HEK293 (cell line): ENCODE measurements at regions not wholly inside any gene's neighbourhood (a gene's known extent, or its start where the extent isn't known, plus 50 kb on each side); places are given as distances from the start of the nearest gene placed in this dataset.

Experiments
- CTCF ChIA-PET: fragments of 350-600 bp; formaldehyde crosslinking; extraction: SDS; loops from one replicate; lab custom pipeline; 2021; ENCODE audit warnings: antibody characterized with exemption; lab: Yijun Ruan, JAX
- POLR2A ChIA-PET: fragments of 300-600 bp; formaldehyde crosslinking; extraction: SDS; loops from one replicate; lab custom pipeline; 2020; ENCODE audit warnings: antibody characterized with exemption, inconsistent platforms; lab: Yijun Ruan, JAX
- H3K27ac ChIP-seq: fragments of 200-500 bp; sonication (Bioruptor generic); 2 replicates; pipeline ENCODE4 v1.5.1; 2014; ENCODE audit warnings: low read depth, low read length, control low read depth, inconsistent platforms; ENCODE audit errors: extremely low read depth
- H3K36me3 ChIP-seq, 2 experiments: fragments of 200-500 bp in 1 of 2; sonication (Bioruptor generic) in 1 of 2; 1 replicate in 1 of 2; 2 replicates in 1 of 2; pipeline ENCODE4 v1.5.1; 2014 to 2017; ENCODE audit warnings: inconsistent platforms in 2 of 2, low read length in 2 of 2; ENCODE audit not compliant: control insufficient read depth in 2 of 2, insufficient read depth in 1 of 2
- H3K4me1 ChIP-seq: fragments of 200-500 bp; sonication (Bioruptor generic); 2 replicates; pipeline ENCODE4 v1.5.1; 2014; ENCODE audit warnings: mild to moderate bottlenecking, low read length, inconsistent platforms; ENCODE audit not compliant: control insufficient read depth, insufficient read depth
- H3K4me3 ChIP-seq: 2 replicates; pipeline ENCODE4 v1.5.1; 2011; ENCODE audit warnings: low read depth, mild to moderate bottlenecking, control low read depth, low read length, moderate library complexity
- H3K9me3 ChIP-seq: fragments of 200-500 bp; sonication (Bioruptor generic); 2 replicates; pipeline ENCODE4 v1.5.1; 2014; ENCODE audit warnings: low read depth, low read length, inconsistent platforms; ENCODE audit not compliant: control insufficient read depth, insufficient read depth
- GFI1B ChIP-seq: fragments of 450-650 bp; formaldehyde crosslinking; IDR thresholded peaks from 2 replicates; pipeline ENCODE4 v1.5.1; 2016; ENCODE audit warnings: missing biosample characterization, missing genetic modification characterization
- INSM2 ChIP-seq: fragments of 450-650 bp; formaldehyde crosslinking; IDR thresholded peaks from 2 replicates; pipeline ENCODE4 v1.5.1; 2016; ENCODE audit warnings: missing biosample characterization, missing genetic modification characterization
- KLF10 ChIP-seq: fragments of 450-650 bp; IDR thresholded peaks from 2 replicates; pipeline ENCODE4 v1.5.1; 2018; ENCODE audit warnings: missing biosample characterization, mild to moderate bottlenecking, missing genetic modification characterization
- REST ChIP-seq: fragments of 450-650 bp; formaldehyde crosslinking; IDR thresholded peaks from 2 replicates; pipeline ENCODE4 v1.5.1; 2016; ENCODE audit warnings: missing biosample characterization, missing genetic modification characterization
- ZBTB21 ChIP-seq: fragments of 450-650 bp; formaldehyde crosslinking; IDR thresholded peaks from 2 replicates; pipeline ENCODE4 v1.5.1; 2017; ENCODE audit warnings: missing biosample characterization, missing genetic modification characterization
- ZFP3 ChIP-seq: fragments of 450-650 bp; formaldehyde crosslinking; IDR thresholded peaks from 2 replicates; pipeline ENCODE4 v1.5.1; 2016; ENCODE audit warnings: low read depth, missing biosample characterization, missing genetic modification characterization
- ZNF121 ChIP-seq: fragments of 450-650 bp; formaldehyde crosslinking; IDR thresholded peaks from 2 replicates; pipeline ENCODE4 v1.5.1; 2016; ENCODE audit warnings: missing biosample characterization, missing genetic modification characterization
- ZNF18 ChIP-seq: fragments of 450-650 bp; formaldehyde crosslinking; IDR thresholded peaks from 2 replicates; pipeline ENCODE4 v1.5.1; 2016; ENCODE audit warnings: missing biosample characterization, missing genetic modification characterization
- ZNF2 ChIP-seq: fragments of 450-650 bp; formaldehyde crosslinking; IDR thresholded peaks from 2 replicates; pipeline ENCODE4 v1.5.1; 2016; ENCODE audit warnings: missing biosample characterization, missing genetic modification characterization
- ZNF239 ChIP-seq: fragments of 450-650 bp; formaldehyde crosslinking; IDR thresholded peaks from 2 replicates; pipeline ENCODE4 v1.5.1; 2016; ENCODE audit warnings: missing biosample characterization, missing genetic modification characterization
- ZNF26 ChIP-seq: fragments of 450-650 bp; formaldehyde crosslinking; IDR thresholded peaks from 2 replicates; pipeline ENCODE4 v1.5.1; 2016; ENCODE audit warnings: missing biosample characterization, missing genetic modification characterization
- ZNF362 ChIP-seq: fragments of 450-650 bp; formaldehyde crosslinking; IDR thresholded peaks from 2 replicates; pipeline ENCODE4 v1.5.1; 2016; ENCODE audit warnings: missing biosample characterization, missing genetic modification characterization
- ZNF544 ChIP-seq: fragments of 450-650 bp; formaldehyde crosslinking; IDR thresholded peaks from 2 replicates; pipeline ENCODE4 v1.5.0; 2017; ENCODE audit warnings: missing biosample characterization, missing genetic modification characterization
- ZNF561 ChIP-seq: fragments of 450-650 bp; IDR thresholded peaks from 2 replicates; pipeline ENCODE4 v1.5.1; 2018; ENCODE audit warnings: missing biosample characterization, missing genetic modification characterization, borderline replicate concordance
- ZNF664 ChIP-seq: fragments of 450-650 bp; formaldehyde crosslinking; IDR thresholded peaks from 2 replicates; pipeline ENCODE4 v1.5.1; 2016; ENCODE audit warnings: missing biosample characterization, missing genetic modification characterization
- ZNF843 ChIP-seq: fragments of 450-650 bp; formaldehyde crosslinking; IDR thresholded peaks from 2 replicates; pipeline ENCODE4 v1.5.1; 2016; ENCODE audit warnings: missing biosample characterization, missing genetic modification characterization
- ZSCAN5A ChIP-seq: fragments of 450-650 bp; formaldehyde crosslinking; IDR thresholded peaks from 2 replicates; pipeline ENCODE4 v1.5.1; 2016; ENCODE audit warnings: missing biosample characterization, missing genetic modification characterization

GRCh38 chr17:71084838-71085237 lies 915.5 kb downstream of the KCNJ2 start:
- H3K4me3 ChIP-seq: no peak overlapping the region
- ChIA-PET CTCF (interaction anchor here (0.6 to 3.7 kb wide), 7 partner anchors 9 to 452 kb away, joined by 3 to 24 read pairs (median 3); no protein-coding TSS in a partner anchor), POLR2A (no interaction called here)
- no peak overlapping the region for H3K27ac ChIP-seq
- no peaks in the 10 kb centered on the region for H3K4me1 ChIP-seq
- H3K9me3 ChIP-seq: no peaks in the 10 kb centered on the region
- no peaks in the 10 kb centered on the region for H3K36me3 ChIP-seq
- TF ChIP-seq ZNF561 (no peak), GFI1B (tag by site-specific recombination) (no peak), REST (tag by site-specific recombination) (no peak), ZNF843 (tag by site-specific recombination) (no peak), ZNF18 (tag by site-specific recombination) (no peak), ZNF544 (no peak), ZNF2 (no peak), ZBTB21 (no peak), ZSCAN5A (no peak), ZNF239 (tag by site-specific recombination) (no peak), KLF10 (tag by site-specific recombination) (no peak), ZFP3 (tag by site-specific recombination) (no peak), ZNF121 (tag by site-specific recombination) (no peak), ZNF362 (tag by site-specific recombination) (no peak), INSM2 (tag by site-specific recombination) (no peak), ZNF26 (tag by site-specific recombination) (no peak), ZNF664 (no peak)
